ENCODE measurements at regions not wholly inside any gene's neighbourhood (a gene's known extent, or its start where the extent isn't known, plus 50 kb on each side); places are given as distances from the start of the nearest gene placed in this dataset.

DNA sequence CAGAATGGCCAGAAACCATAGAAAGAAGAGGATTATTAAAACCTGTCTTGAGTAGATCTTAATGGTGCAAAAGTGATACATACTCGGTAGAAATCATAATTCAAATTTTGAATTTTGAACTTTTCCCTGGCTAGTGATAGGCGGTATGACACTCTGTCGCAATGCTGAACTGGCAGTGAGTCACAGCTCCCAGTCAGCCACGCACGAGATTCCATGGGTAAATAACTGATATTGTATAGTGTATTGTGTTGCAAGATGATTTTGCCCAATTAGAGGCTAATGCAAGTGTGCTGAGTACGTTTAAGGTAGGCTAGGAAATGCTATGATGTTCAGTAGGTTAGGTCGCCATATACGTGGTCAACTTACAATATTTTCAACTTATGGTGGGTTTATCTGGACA, 207.0 kb downstream of the SIPA1L2 start:
- no peak for TF ChIP-seq GATA3 (IDR thresholded peaks at IDR 0.05; ENCODE audit: low read depth, low read length)
- TF ChIP-seq GATA2 (IDR thresholded peaks at IDR 0.05; ENCODE audit: low read depth, low read length), result no peak

Data from SH-SY5Y (cell line).